Colonic mucosa (tissue), 4 donors: ENCODE measurements at regions not wholly inside any gene's neighbourhood (a gene's known extent, or its start where the extent isn't known, plus 50 kb on each side); places are given as distances from the start of the nearest gene placed in this dataset.

ENCODE experiments used
- DNase-seq: peaks from one replicate; pipeline ENCODE4 v3.0.0-alpha.2; 2020
- H3K27ac ChIP-seq: fragments of 200-600 bp; one replicate; pipeline ENCODE4 v1.8.0; 2021
- H3K27me3 ChIP-seq: fragments of 200-600 bp; one replicate; pipeline ENCODE4 v1.8.0; 2021
- H3K36me3 ChIP-seq: fragments of 200-600 bp; one replicate; pipeline ENCODE4 v1.8.0; 2021
- H3K4me1 ChIP-seq: fragments of 200-600 bp; one replicate; pipeline ENCODE4 v1.8.0; 2021; ENCODE audit warnings: mild to moderate bottlenecking
- H3K4me3 ChIP-seq: fragments of 200-600 bp; one replicate; pipeline ENCODE4 v1.8.0; 2021
- H3K9ac ChIP-seq, 2 donors: one replicate each; pipeline ENCODE4 v1.7.0; 2013; ENCODE audit warnings: control low read depth in 2 of 2, low read depth in 2 of 2, low read length in 2 of 2
- H3K9me3 ChIP-seq: fragments of 200-600 bp; one replicate; pipeline ENCODE4 v1.8.0; 2021
- CTCF ChIP-seq: fragments of 200-600 bp; IDR thresholded peaks from one replicate; pipeline ENCODE4 v1.8.0; 2022; ENCODE audit warnings: antibody characterized with exemption, mild to moderate bottlenecking
- intact Hi-C: fragments of 100-400 bp; cut with DNase I; formaldehyde crosslinking; loops from one replicate; pipeline ENCODE4 v1.14.1; 2022
- donor health status: healthy.
- donor health status: DM: no; HTN: no; CAD: no.
- donor health status: DM: no; HTN: no; CAD: no.

GRCh38 chr1:98487620-98488019 is 173.9 kb upstream of the SNX7 start:
- no peaks in the 10 kb centered on the region for H3K4me1 ChIP-seq

GRCh38 chr1:98482611-98483010 is 178.9 kb upstream of the SNX7 start:
- H3K4me3 ChIP-seq = no peak overlapping the region
- no peaks in the 10 kb centered on the region for H3K36me3 ChIP-seq
- H3K4me1 ChIP-seq = no peaks in the 10 kb centered on the region
- intact Hi-C loops = no loop called here
- no peak overlapping the region for H3K9ac ChIP-seq
- no peak for DNase-seq
- no peak overlapping the region for H3K27ac ChIP-seq
- no peaks in the 10 kb centered on the region for H3K9me3 ChIP-seq
- no peak for TF ChIP-seq CTCF
- no peaks in the 10 kb centered on the region for H3K27me3 ChIP-seq

More at GRCh38 chr1:98487620-98488019, 173.9 kb upstream of the SNX7 start:
- H3K9me3 ChIP-seq = no peaks in the 10 kb centered on the region
- no peak for TF ChIP-seq CTCF
- intact Hi-C loops = no loop called here
- DNase-seq = no peak
- H3K4me3 ChIP-seq = no peak overlapping the region
- H3K27ac ChIP-seq = no peak overlapping the region
- no peaks in the 10 kb centered on the region for H3K36me3 ChIP-seq
- no peaks in the 10 kb centered on the region for H3K27me3 ChIP-seq
- no peak overlapping the region for H3K9ac ChIP-seq

- Histone ChIP-seq H3K27me3 (no peaks in the 10 kb centered on the region), H3K9ac (no peak overlapping the region), H3K36me3 (no peaks in the 10 kb centered on the region), H3K9me3 (no peaks in the 10 kb centered on the region), H3K4me1 (no peaks in the 10 kb centered on the region), H3K27ac (no peak overlapping the region), H3K4me3 (no peak overlapping the region)
- TF ChIP-seq CTCF = no peak
- DNase-seq = no peak
- intact Hi-C loops = no loop called here
Observed at GRCh38 chr1:98480271-98480670, 181.2 kb upstream of the SNX7 start.

- no peak for TF ChIP-seq CTCF
- DNase-seq = no peak
- intact Hi-C loops = no loop called here
- no peak overlapping the region for H3K4me3 ChIP-seq
- H3K9ac ChIP-seq = no peak overlapping the region
- no peaks in the 10 kb centered on the region for H3K4me1 ChIP-seq
- H3K27me3 ChIP-seq = no peaks in the 10 kb centered on the region
- no peaks in the 10 kb centered on the region for H3K9me3 ChIP-seq
- no peaks in the 10 kb centered on the region for H3K36me3 ChIP-seq
- no peak overlapping the region for H3K27ac ChIP-seq
Observed at GRCh38 chr1:98478121-98478520, 183.4 kb upstream of the SNX7 start.

- no peak for TF ChIP-seq CTCF
- Histone ChIP-seq H3K4me3 (no peak overlapping the region), H3K4me1 (no peaks in the 10 kb centered on the region), H3K36me3 (no peaks in the 10 kb centered on the region), H3K27ac (no peak overlapping the region), H3K9ac (no peak overlapping the region), H3K9me3 (no peaks in the 10 kb centered on the region), H3K27me3 (no peaks in the 10 kb centered on the region)
- intact Hi-C loops = loop anchor here (5.0 kb wide), 1 partner anchor 416 kb away; no protein-coding TSS in a partner anchor
- no peak for DNase-seq
Observed at GRCh38 chr1:98472878-98473277, 188.6 kb upstream of the SNX7 start.

- H3K27ac ChIP-seq = no peak overlapping the region
- H3K9ac ChIP-seq = no peak overlapping the region
- no peak for DNase-seq
- TF ChIP-seq CTCF = no peak
- no peaks in the 10 kb centered on the region for H3K36me3 ChIP-seq
- no peak overlapping the region for H3K4me3 ChIP-seq
- H3K9me3 ChIP-seq = no peaks in the 10 kb centered on the region
- intact Hi-C loops = loop anchor here (5.0 kb wide), 1 partner anchor 414 kb away; no protein-coding TSS in a partner anchor
- no peaks in the 10 kb centered on the region for H3K27me3 ChIP-seq
- H3K4me1 ChIP-seq = no peaks in the 10 kb centered on the region
Observed at GRCh38 chr1:98471633-98472032, 189.9 kb upstream of the SNX7 start.
